Spleen (tissue), 11 donors: ENCODE measurements at regions not wholly inside any gene's neighbourhood (a gene's known extent, or its start where the extent isn't known, plus 50 kb on each side); places are given as distances from the start of the nearest gene placed in this dataset.

Source experiments
- DNase-seq: peaks from one replicate; pipeline ENCODE4 v3.0.0-alpha.2; 2020
- H3K27ac ChIP-seq, 8 donors: fragments of 200-600 bp; sonication (generic) in 7 of 8; 1 replicate in 4 of 8; 2 replicates in 4 of 8; pipeline versions ENCODE4 v1.5.0 to v1.8.0; 2016 to 2021; ENCODE audit warnings: inconsistent platforms in 4 of 8, mild to moderate bottlenecking in 4 of 8, moderate library complexity in 1 of 8
- H3K27me3 ChIP-seq, 7 donors: fragments of 200-600 bp; sonication (generic) in 6 of 7; replicated peaks in 1 of 7; 1 replicate in 4 of 7; 2 replicates in 3 of 7; pipeline versions ENCODE4 v1.5.0 to v1.8.0; 2016 to 2021; ENCODE audit warnings: inconsistent platforms in 3 of 7, mild to moderate bottlenecking in 1 of 7
- H3K36me3 ChIP-seq, 6 donors: fragments of 200-600 bp; sonication (generic) in 5 of 6; 1 replicate in 4 of 6; 2 replicates in 2 of 6; pipeline versions ENCODE4 v1.5.0 to v1.8.0; 2016 to 2021; ENCODE audit warnings: inconsistent platforms in 2 of 6
- H3K4me1 ChIP-seq, 6 donors: fragments of 200-600 bp; sonication (generic) in 5 of 6; 1 replicate in 3 of 6; 2 replicates in 3 of 6; pipeline versions ENCODE4 v1.5.0 to v1.8.0; 2016 to 2021; ENCODE audit warnings: inconsistent platforms in 3 of 6
- H3K4me3 ChIP-seq, 8 donors: fragments of 200-600 bp; sonication (generic) in 7 of 8; 1 replicate in 4 of 8; 2 replicates in 4 of 8; pipeline versions ENCODE4 v1.5.0 to v1.8.0; 2016 to 2021; ENCODE audit warnings: inconsistent platforms in 4 of 8, mild to moderate bottlenecking in 4 of 8, moderate library complexity in 2 of 8
- H3K9me3 ChIP-seq, 8 donors: fragments of 200-600 bp; sonication (generic) in 7 of 8; 1 replicate in 4 of 8; 2 replicates in 4 of 8; pipeline versions ENCODE4 v1.5.0 to v1.8.0; 2016 to 2021; ENCODE audit warnings: inconsistent platforms in 4 of 8
- CTCF ChIP-seq, 11 experiments: fragments of 200-600 bp in 7 of 11; fragments of 450-650 bp in 4 of 11; sonication (generic) in 4 of 11; IDR thresholded peaks in 8 of 11; conservative IDR thresholded peaks in 3 of 11; 1 replicate in 7 of 11; 2 replicates in 4 of 11; pipeline versions ENCODE4 v1.4.0 to v1.8.0; 2016 to 2021; ENCODE audit warnings: antibody characterized with exemption in 11 of 11, inconsistent platforms in 4 of 11, mild to moderate bottlenecking in 1 of 11
- POLR2A ChIP-seq, 3 donors: fragments of 450-650 bp; IDR thresholded peaks; one replicate each; pipeline ENCODE4 v1.5.1; 2017; ENCODE audit warnings: antibody characterized with exemption in 3 of 3, mild to moderate bottlenecking in 1 of 3
- POLR2AphosphoS5 ChIP-seq, 3 donors: sonication (generic); formaldehyde crosslinking; IDR thresholded peaks; one replicate each; pipeline ENCODE4 v1.5.1; 2017; ENCODE audit warnings: antibody characterized with exemption in 3 of 3
- WGBS, 5 donors: extraction: QIAGEN DNeasy Blood & Tissue Kit in 3 of 5; methylation state at CpG; one replicate each; pipeline versions ENCODE4 v1.1.5 to v1.1.7; 2013 to 2018; 5-methylcytosine and 5-hydroxymethylcytosine counted together
- intact Hi-C: fragments of 100-400 bp; cut with DNase I; formaldehyde crosslinking; loops from one replicate; pipeline ENCODE4 v1.15.0; 2023; ENCODE audit warnings: low total_unique reads
- donor health status: healthy with polysubstance abuse.
- donor health status: DM: no; HTN: no; CAD: no; lungs with moderate emphysema.
- donor health status: DM: no; HTN: no; CAD: no.
- donor health status: Bipolar disorder and iron deficiency.
- donor health status: healthy.
- donor health status: DM: no; HTN: no; CAD: no.
- donor health status: DM: yes; HTN: yes; CAD: no.

GRCh38 chr11:119982517-119983239, 155.2 kb downstream of the TRIM29 start:
- peaks cover 0 to 62% (median 0%) of the 10 kb centered on the region in 7 donors for H3K27me3 ChIP-seq
- no peak for DNase-seq
- no peaks in the 10 kb centered on the region for H3K4me1 ChIP-seq
- H3K27ac ChIP-seq, result no peak overlapping the region
- WGBS, 5 donors, result 64 to 79% (median 75%) methylated on average over 15 to 16 of the region's 16 CpGs
- TF ChIP-seq POLR2A (IDR thresholded peaks at IDR 0.05) (no peak), CTCF (IDR thresholded peaks at IDR 0.05 in 8 of 11, conservative IDR thresholded peaks at IDR 0.05 in 3 of 11) (no peak), POLR2AphosphoS5 (IDR thresholded peaks at IDR 0.05) (no peak)
- intact Hi-C loops, result no loop called here
- no peaks in the 10 kb centered on the region for H3K9me3 ChIP-seq
- H3K4me3 ChIP-seq, result no peak overlapping the region
- no peaks in the 10 kb centered on the region for H3K36me3 ChIP-seq

- Histone ChIP-seq H3K27me3 (peaks cover 0 to 71% (median 0%) of the 10 kb centered on the region in 7 donors), H3K9me3 (no peaks in the 10 kb centered on the region), H3K4me1 (no peaks in the 10 kb centered on the region), H3K36me3 (no peaks in the 10 kb centered on the region), H3K4me3 (no peak overlapping the region), H3K27ac (no peak overlapping the region)
- TF ChIP-seq POLR2AphosphoS5 (IDR thresholded peaks at IDR 0.05) (no peak), CTCF (IDR thresholded peaks at IDR 0.05 in 8 of 11, conservative IDR thresholded peaks at IDR 0.05 in 3 of 11) (no peak), POLR2A (IDR thresholded peaks at IDR 0.05) (no peak)
- WGBS, 5 donors, result 68 to 74% (median 72%) methylated on average over 11 of the region's 11 CpGs
- DNase-seq, result no peak
- intact Hi-C loops, result no loop called here
Measured at GRCh38 chr11:119980431-119980830, 157.5 kb downstream of the TRIM29 start.

- Histone ChIP-seq H3K27me3 (peaks cover 0 to 69% (median 0%) of the 10 kb centered on the region in 7 donors), H3K36me3 (no peaks in the 10 kb centered on the region), H3K9me3 (no peaks in the 10 kb centered on the region), H3K4me1 (no peaks in the 10 kb centered on the region), H3K27ac (no peak overlapping the region), H3K4me3 (no peak overlapping the region)
- WGBS, 5 donors, result 62 to 74% (median 71%) methylated on average over 5 of the region's 5 CpGs
- intact Hi-C loops, result no loop called here
- no peak for DNase-seq
- TF ChIP-seq CTCF (IDR thresholded peaks at IDR 0.05 in 8 of 11, conservative IDR thresholded peaks at IDR 0.05 in 3 of 11) (no peak), POLR2A (IDR thresholded peaks at IDR 0.05) (no peak), POLR2AphosphoS5 (IDR thresholded peaks at IDR 0.05) (no peak)
Measured at GRCh38 chr11:119979701-119980100, 158.2 kb downstream of the TRIM29 start.

- intact Hi-C loops, result no loop called here
- Histone ChIP-seq H3K27ac (no peak overlapping the region), H3K4me1 (no peaks in the 10 kb centered on the region), H3K27me3 (peaks cover 0 to 77% (median 0%) of the 10 kb centered on the region in 7 donors), H3K9me3 (no peaks in the 10 kb centered on the region), H3K36me3 (no peaks in the 10 kb centered on the region), H3K4me3 (no peak overlapping the region)
- WGBS, 5 donors, result 36 to 71% (median 53%) methylated on average over 3 of the region's 3 CpGs
- TF ChIP-seq POLR2A (IDR thresholded peaks at IDR 0.05) (no peak), POLR2AphosphoS5 (IDR thresholded peaks at IDR 0.05) (no peak)
- DNase-seq, result no peak
Measured at GRCh38 chr11:119978696-119979095, 159.2 kb downstream of the TRIM29 start.
